SKM-1 treated with dmso at 0.1 percent for 144 hours (cell line): ENCODE measurements at regions not wholly inside any gene's neighbourhood (a gene's known extent, or its start where the extent isn't known, plus 50 kb on each side); places are given as distances from the start of the nearest gene placed in this dataset.

ENCODE experiments used
- DNase-seq: peaks from one replicate; lab custom pipeline; 2025; ENCODE audit not compliant: unreplicated experiment; lab: John Stamatoyannopoulos, UW

- no peak for DNase-seq
Measured at GRCh38 chr1:106608841-106609240, 447.6 kb upstream of the PRMT6 start.

GRCh38 chr1:106613068-106613467 lies 443.4 kb upstream of the PRMT6 start:
- DNase-seq, result no peak

- DNase-seq, result no peak
Measured at GRCh38 chr1:106613861-106614260, 442.6 kb upstream of the PRMT6 start.

GRCh38 chr1:106615473-106615872 lies 441.0 kb upstream of the PRMT6 start:
- no peak for DNase-seq

- no peak for DNase-seq
Measured at GRCh38 chr1:106619080-106619826, 437.2 kb upstream of the PRMT6 start.

GRCh38 chr1:106619827-106620134 lies 436.7 kb upstream of the PRMT6 start:
- DNase-seq, result no peak

GRCh38 chr1:106620521-106620954 lies 435.9 kb upstream of the PRMT6 start:
- no peak for DNase-seq

GRCh38 chr1:106621853-106622252 lies 434.6 kb upstream of the PRMT6 start:
- no peak for DNase-seq

GRCh38 chr1:106637566-106637965 lies 418.9 kb upstream of the PRMT6 start:
- no peak for DNase-seq

GRCh38 chr1:106646261-106646784 lies 410.2 kb upstream of the PRMT6 start:
- DNase-seq, result no peak

- no peak for DNase-seq
Measured at GRCh38 chr1:106646816-106647215, 409.7 kb upstream of the PRMT6 start.

GRCh38 chr1:106651028-106651762 lies 405.3 kb upstream of the PRMT6 start:
- DNase-seq, result no peak

GRCh38 chr1:106659490-106660244 lies 396.8 kb upstream of the PRMT6 start:
- DNase-seq, result no peak

GRCh38 chr1:106675558-106675957 lies 380.9 kb upstream of the PRMT6 start:
- no peak for DNase-seq

- no peak for DNase-seq
Measured at GRCh38 chr1:106676021-106676420, 380.5 kb upstream of the PRMT6 start.

GRCh38 chr1:106677181-106677580 lies 379.3 kb upstream of the PRMT6 start:
- no peak for DNase-seq

- no peak for DNase-seq
Measured at GRCh38 chr1:106677721-106678120, 378.8 kb upstream of the PRMT6 start.

- DNase-seq, result no peak
Measured at GRCh38 chr1:106678279-106679050, 378.0 kb upstream of the PRMT6 start.

- no peak for DNase-seq
Measured at GRCh38 chr1:106680216-106680615, 376.3 kb upstream of the PRMT6 start.

GRCh38 chr1:106680776-106681344 lies 375.6 kb upstream of the PRMT6 start:
- no peak for DNase-seq
